Astrocyte (in vitro differentiated cells and primary cell): ENCODE measurements at regions not wholly inside any gene's neighbourhood (a gene's known extent, or its start where the extent isn't known, plus 50 kb on each side); places are given as distances from the start of the nearest gene placed in this dataset.

Experiments
- CTCF ChIP-seq: IDR thresholded peaks from 2 replicates; pipeline ENCODE4 v1.5.1; 2011; ENCODE audit warnings: low read depth, mild to moderate bottlenecking, inconsistent platforms, low read length, moderate library complexity; ENCODE audit not compliant: insufficient read depth
- EZH2 ChIP-seq: IDR thresholded peaks from 2 replicates; pipeline ENCODE4 v1.6.1; 2012; ENCODE audit warnings: mild to moderate bottlenecking, low read length, inconsistent platforms; ENCODE audit not compliant: insufficient read depth

- no peak for TF ChIP-seq CTCF
- no peak for TF ChIP-seq EZH2
These were observed 135.2 kb downstream of the NPIPB5 start for GRCh38 chr16:22645868-22646267.
